ENCODE measurements at regions not wholly inside any gene's neighbourhood (a gene's known extent, or its start where the extent isn't known, plus 50 kb on each side); places are given as distances from the start of the nearest gene placed in this dataset.

- no peak for DNase-seq
Measured at GRCh38 chr1:106178791-106179190, 877.7 kb upstream of the PRMT6 start.

DNA sequence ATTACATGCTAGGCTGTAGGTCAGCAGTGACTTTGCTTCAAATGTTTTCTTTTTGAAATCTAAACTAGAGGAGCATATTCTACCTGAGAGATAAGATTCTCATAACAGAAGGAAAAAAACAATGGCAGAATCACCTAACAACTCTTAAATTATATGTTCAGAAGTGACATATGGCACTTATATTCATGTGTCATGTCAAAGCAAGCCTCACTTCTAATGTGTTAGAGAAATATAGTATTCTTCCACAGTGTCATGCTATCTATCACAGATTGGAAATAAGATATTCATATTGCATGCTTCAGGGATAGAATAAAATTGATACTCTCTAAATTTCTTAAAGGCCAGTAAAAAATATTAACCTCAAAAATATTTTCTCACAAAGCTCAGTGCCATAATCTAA, 874.6 kb upstream of the PRMT6 start:
- DNase-seq, result no peak

- no peak for DNase-seq
Measured at GRCh38 chr1:106185089-106185488, 871.4 kb upstream of the PRMT6 start.

DNA sequence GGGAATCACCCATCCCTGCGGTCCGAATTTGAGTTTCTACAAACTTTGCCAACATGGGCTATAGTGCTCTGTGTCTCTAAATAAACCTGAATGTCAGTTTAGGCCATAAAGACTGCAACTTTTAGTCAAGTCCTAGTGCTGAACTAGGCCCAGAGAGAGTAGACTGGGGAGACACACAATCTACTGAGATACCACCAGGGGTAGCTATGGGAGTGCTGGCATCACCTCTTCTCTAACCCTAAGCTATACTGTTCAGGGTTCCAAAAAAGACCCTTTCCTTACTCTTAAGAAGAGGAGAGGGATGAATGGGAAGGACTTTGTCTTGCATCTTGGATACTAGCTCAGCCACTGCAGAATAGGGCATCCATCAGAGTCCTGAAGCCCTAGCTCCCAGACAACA, 866.7 kb upstream of the PRMT6 start:
- DNase-seq, result no peak

- DNase-seq, result no peak
Measured at GRCh38 chr1:106194206-106194605, 862.3 kb upstream of the PRMT6 start.

GRCh38 chr1:106200711-106201110, 855.8 kb upstream of the PRMT6 start:
- no peak for DNase-seq

GRCh38 chr1:106207185-106207584, 849.3 kb upstream of the PRMT6 start:
- DNase-seq, result no peak

- DNase-seq, result no peak
Measured at GRCh38 chr1:106217765-106218164, 838.7 kb upstream of the PRMT6 start.

GRCh38 chr1:106222403-106222802, 834.1 kb upstream of the PRMT6 start:
- no peak for DNase-seq

GRCh38 chr1:106223213-106223612, 833.3 kb upstream of the PRMT6 start:
- DNase-seq, result no peak

GRCh38 chr1:106224426-106224825, 832.0 kb upstream of the PRMT6 start:
- no peak for DNase-seq

DNA sequence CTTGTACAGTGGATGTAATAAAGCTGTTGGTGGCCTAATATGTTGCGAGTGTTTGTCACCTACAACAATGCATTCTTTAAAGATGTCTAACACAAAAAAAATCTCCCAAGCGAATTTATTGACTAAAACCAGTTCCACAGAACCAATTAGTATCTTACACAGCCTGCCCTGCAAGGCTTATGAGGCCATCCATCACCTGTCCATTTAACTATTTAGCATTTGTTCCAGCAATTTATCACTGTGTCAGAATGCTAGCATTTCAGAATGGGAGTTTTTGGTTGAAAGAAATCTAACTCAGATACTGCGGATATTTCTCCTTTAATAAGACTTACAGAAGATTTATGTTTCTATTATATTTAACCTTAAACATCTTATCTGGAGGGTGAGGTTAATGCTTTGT, 831.1 kb upstream of the PRMT6 start:
- no peak for DNase-seq

- DNase-seq, result no peak
Measured at GRCh38 chr1:106226550-106226949, 829.9 kb upstream of the PRMT6 start.

- no peak for DNase-seq
Measured at GRCh38 chr1:106232128-106232527, 824.3 kb upstream of the PRMT6 start.

DNA sequence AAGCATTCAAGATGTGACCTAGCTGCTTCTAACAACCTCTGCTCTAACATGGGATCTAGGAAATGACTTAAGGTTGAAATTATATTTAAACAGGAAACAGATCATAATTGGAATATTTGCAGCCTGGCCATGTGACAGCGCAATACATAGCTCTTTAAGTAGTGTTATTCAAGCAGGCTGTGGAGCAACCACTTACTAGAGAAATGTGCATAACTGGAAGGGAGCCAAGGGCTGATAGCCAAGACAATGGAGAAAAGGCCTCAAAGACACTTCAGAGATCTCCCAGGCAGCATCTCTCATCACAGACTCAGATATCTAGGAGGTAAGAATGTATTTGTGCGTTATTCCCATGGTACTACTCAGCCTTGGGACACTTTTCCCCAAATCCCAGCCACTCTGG, 823.0 kb upstream of the PRMT6 start:
- DNase-seq, result no peak

DNA sequence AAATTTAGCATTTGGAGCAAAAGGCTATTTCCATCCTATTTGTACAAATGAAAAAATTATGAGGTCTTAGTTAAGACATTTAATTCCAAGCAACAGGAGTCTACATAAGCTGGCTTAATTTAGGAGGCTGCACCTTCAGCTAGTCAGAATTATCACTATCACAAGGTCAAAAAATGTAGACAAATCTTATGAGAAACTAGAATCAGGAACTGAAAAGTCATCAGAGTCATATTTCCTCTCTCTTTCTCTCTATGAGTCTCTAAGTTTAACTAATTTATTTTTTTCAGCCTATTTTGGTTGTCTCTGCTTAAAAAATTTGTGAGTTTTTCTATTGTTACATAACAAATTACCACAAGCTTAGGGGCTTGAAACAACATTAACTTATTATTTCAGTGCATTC, 807.1 kb upstream of the PRMT6 start:
- DNase-seq, result no peak

DNA sequence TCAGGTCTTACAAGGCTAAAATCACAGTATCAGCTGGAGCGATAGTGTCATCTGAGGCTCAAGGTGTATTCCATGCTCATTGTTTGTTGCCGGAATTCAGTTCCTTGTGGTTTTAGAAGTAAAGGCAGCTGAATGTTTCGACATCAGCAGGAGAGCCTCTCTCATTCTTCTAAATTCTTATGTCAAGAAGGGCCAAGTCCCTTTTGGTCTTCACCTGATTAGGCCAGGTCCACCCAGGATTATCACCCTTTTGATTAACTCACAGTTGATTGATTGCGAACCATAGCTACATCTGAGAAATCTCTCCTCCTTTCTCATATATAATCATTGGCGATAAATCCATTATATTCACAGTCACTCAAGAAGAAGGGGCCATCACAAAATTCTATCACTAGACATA, 806.7 kb upstream of the PRMT6 start:
- no peak for DNase-seq

DNA sequence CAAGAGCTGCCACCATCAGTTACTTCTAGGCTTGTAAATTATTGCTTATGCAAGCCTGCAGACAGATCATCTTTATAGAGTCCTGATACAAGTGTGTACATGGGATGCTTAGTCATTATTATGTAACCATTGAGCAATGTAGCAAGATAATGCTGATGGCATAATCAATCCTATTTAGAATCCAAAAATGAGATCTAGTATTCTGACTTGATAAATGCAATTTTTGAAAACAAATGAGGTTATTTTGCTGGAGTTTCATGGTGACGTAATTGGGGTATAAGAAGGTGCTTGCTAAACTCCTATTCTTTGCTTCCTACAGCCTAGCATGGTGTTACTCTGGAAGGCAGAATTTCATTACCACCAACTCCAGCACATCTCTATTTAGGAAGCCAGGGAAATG, 801.7 kb upstream of the PRMT6 start:
- no peak for DNase-seq

DNA sequence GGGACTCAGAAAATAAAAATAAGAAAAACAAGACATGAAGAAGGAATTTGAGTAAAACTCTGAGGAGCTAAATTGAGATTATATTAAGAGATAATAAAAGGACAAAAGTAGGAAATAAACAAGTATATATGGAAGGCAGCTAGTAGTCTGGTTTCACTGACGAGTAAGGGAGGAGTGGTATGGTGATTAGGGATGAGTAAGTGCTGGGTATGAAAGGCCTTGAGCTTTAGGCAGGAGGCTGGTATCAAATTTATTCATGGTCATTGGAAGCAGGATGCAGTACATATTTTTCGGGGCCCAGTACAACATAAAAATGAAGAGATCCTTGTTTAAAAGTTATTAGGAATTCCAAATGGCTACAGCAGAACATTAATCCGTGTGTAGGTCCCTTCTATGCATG, 789.7 kb upstream of the PRMT6 start:
- DNase-seq, result no peak

DNA sequence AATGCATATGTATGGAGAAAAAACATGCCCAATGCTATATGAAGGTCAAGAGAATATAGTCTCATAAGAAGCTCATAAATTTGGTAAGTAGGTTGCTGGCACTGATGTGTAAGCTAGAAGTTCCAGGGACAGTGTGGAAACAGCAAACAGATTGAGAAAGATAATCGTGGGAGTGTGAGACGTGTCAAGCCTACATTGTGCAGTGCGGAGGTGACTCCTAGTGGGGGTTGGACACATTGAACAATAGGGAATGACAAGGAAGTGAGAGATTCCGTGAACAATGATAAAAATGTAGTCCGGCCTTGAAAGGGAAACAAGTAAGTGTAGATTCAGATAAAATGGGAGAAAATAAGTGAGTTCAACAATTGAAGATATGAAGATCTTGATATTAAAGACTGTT, 788.4 kb upstream of the PRMT6 start:
- DNase-seq, result no peak

GRCh38 chr1:106276871-106277270, 779.6 kb upstream of the PRMT6 start:
- no peak for DNase-seq

DNA sequence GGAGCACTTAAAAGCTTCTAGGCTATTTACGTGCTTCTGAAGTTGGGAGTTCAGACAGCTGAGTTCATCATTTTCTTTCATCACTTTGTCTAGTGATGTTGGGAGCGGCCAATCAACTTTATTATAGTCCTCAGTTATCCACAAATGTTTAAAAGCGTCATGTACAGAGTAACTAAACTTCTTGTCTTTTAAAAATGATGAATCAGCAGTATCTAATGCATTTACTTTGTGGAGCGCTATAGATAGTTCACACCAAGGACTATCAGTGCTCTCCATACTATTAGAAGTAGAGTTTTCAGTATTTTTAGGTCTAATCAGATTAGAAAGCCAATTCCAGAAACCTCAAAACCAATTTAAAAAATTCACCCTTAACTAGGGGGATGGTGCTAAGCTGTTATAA, 778.7 kb upstream of the PRMT6 start:
- DNase-seq, result no peak

GRCh38 chr1:106278716-106279115, 777.8 kb upstream of the PRMT6 start:
- DNase-seq, result no peak

GRCh38 chr1:106289265-106289928, 767.1 kb upstream of the PRMT6 start:
- DNase-seq, result no peak

DNA sequence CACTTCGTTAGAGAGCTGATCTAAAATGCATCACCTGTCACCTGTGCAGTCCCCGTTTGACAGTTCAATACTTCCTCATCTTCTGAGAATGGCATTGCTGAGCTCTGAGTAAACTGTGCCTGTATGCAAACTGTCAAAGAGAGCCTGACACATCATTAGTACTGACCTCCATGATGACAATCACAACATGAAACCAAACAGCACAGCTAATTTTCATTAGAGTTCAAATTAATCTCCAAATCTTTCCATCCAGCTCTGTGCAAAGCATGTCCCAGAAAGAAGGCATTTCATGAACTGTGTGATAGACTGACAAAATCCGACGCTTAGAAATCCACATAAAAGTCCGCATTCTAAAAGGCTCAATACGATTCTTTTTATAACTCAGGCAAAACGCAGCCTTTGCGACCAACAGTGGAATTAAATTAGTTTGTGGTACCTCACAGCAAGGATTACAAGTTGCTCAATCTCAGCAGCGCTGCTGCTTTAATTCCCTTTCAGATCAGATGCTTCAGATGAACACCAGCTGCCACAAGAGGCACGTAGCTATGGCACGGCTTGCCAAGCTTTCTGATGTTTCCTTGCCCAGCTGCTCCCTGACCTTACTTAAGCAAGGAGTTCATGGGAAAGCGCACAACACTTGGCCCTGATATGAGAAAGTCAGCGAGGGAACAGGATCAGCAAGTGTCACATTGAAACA, 765.5 kb upstream of the PRMT6 start:
- DNase-seq, result no peak

All from inflammatory macrophage (primary cell).